Stimulated activated CD8-positive, alpha-beta memory T cell treated with anti-CD3 and anti-CD28 coated beads, Interleukin-7, amount 100 ng/mL, for 48 hours (primary cell): ENCODE measurements at regions not wholly inside any gene's neighbourhood (a gene's known extent, or its start where the extent isn't known, plus 50 kb on each side); places are given as distances from the start of the nearest gene placed in this dataset.
"Not testable (repeated sequence)": the region's sequence is repeated elsewhere in the genome, so short reads cannot be mapped to it uniquely, and the experiment has no call there.

ENCODE experiments used
- DNase-seq, 2 donors: peaks; one replicate each; pipeline ENCODE4 v3.0.0-alpha.2; 2020; ENCODE audit warnings: low read depth in 1 of 2; ENCODE audit errors: extremely low read depth in 1 of 2

DNA sequence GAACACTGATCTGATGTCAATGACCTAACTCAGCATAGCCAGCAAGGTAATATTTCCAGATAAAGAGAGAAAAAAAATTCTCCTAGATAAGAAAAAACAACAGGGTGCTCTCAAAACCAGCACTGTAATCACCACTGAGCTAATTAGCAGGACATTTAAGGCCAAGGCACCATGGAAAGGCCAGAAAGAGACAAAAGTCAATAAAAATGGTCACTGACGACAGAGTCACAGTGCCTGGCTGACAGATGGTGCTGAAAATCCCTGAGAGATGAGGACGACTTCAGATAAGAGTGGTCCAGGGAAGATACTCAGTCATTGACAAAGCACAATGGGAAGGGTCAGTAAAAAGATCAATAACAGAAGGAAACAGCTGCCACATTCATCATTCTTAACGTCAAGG lies 186.7 kb downstream of the SPATA31A6 start:
- DNase-seq = not testable (repeated sequence)

DNA sequence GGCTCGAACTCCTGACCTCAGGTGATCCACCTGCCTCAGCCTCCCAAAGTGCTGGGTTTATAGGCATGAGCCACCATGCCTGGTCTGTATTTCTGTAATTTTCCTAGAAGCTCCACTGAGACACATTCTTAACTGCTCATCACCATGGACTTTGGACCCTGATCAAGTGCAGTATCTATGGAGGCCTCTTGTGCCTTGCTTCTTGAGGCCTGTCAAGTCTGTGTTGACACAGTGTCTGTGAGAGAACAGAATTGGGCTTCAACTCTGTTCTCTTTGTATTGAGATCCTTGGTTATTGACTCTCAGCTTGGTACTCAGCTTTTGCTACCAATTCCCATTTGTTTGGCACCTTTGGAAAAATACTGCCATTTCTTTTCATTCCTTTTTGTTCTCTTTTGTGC lies 188.0 kb downstream of the SPATA31A6 start:
- not testable (repeated sequence) for DNase-seq

DNA sequence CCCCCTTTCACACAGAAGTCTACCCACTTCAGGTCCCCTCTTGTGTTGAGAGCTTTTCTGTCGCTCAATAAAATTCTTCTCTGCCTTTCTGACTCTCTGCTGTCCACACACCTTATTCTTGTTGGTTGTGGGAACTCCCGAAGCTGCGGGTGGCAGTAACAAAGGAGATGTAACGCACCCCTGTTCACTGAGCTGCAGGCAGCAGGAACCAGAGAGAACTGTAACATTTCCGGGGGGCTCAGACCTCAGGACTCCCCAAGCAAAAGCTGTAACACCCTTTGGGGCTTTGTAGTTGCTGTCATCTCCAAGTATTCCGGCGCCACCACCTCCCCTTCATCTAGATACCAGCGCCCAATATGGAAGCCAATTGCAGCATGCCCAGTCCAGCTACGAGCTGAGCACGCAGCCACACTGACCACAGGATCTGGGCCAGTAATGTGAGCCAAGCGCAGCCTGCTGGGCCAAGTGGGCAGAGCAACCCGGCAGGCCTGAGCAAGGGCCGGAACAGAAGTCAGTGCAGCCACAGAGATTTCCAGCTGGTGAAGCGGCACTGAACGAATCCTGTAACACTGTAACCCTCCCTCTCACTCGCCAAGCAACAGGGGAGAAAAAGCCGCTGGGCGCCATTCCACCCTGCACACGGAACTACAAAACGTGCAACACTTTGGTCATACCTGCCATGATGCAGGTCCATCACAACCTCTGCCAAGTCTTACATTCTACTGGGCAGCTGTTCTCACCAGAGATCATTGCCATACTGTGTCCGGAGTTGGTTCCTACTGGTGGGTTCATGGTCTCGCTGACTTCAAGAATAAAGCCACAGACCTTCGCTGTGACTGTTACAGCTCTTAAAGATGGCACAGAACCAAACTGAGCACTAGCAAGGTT lies 194.3 kb downstream of the SPATA31A6 start:
- not testable (repeated sequence) for DNase-seq

DNA sequence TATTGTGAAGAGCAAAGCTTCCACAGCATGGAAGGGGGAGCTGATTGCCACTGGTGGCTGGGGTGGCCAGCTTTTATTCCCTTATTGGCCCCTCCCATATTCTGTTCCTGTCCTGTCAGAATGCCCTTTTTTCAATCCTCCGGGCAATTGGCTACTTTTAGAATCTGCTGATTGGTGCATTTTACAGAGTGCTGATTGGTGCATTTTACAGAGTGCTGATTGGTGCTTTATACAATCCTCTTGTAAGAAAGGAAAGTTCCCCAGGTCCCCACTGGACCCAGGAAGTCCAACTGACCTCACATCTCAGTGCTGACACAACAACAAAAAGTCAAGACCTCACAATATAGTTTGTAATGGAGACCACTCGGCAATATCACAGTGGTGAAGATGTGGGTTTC lies 195.0 kb downstream of the SPATA31A6 start:
- DNase-seq = no peak

DNA sequence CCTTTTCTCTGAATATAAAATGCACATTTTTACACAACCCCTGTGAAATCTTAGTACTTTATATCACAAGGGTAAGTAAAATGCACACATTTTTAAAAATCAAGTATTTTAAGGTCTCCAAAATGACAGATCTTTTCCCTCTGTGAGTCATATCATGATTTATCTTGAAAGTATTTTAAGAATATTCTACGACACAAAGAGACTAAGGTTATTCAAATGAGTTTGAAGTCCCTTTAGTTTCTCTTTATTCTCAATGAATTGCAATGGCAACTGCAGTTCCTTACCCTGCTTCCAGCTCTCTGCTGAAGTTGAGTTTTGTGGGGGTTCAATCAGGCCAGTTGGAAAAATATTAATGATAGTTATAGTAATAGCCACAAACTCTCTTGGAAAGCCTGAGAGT lies 196.1 kb downstream of the SPATA31A6 start:
- DNase-seq = not testable (repeated sequence)

DNA sequence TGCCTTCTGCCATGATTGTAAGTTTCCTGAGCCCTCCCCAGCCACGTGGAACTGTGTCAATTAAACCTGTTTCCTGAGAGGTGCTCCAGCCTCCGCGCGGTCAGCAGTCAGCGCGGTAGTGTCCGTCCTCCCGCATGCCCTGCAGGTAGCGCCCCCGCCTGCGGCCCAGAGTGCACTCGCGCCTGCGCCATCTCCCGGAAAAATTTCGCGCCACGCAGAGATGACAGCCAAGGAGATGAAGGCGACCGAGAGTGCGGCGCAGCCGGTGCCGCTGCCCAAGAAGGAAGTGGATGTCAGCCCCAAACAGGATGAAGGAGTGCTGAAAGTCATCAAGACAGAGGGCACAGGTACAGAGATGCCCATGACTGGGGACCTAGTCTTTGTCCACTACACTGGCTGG lies 201.1 kb downstream of the SPATA31A6 start:
- not testable (repeated sequence) for DNase-seq

DNA sequence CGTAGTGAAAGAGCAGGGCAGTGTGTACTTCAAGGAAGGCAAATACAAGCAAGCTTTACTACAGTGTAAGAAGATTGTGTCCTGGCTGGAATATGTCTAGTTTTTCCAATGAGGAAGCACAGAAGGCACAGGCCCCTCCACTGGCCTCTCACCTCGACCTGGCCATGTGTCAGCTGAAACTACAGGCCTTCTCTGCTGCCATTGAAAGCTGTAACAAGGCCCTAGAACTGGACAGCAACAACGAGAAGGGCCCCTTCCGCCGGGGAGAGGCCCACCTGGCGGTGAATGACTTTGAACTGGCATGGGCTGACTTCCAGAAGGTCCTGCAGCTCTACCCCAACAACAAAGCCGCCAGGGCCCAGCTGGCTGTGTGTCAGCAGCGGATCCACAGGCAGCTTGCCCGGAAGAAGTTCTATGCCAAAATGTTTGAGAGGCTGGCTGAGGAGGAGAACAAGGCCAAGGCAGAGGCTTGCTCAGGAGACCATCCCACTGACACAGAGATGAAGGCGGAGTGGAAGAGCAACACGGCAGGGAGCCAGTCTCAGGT lies 202.2 kb downstream of the SPATA31A6 start:
- not testable (repeated sequence) for DNase-seq

DNA sequence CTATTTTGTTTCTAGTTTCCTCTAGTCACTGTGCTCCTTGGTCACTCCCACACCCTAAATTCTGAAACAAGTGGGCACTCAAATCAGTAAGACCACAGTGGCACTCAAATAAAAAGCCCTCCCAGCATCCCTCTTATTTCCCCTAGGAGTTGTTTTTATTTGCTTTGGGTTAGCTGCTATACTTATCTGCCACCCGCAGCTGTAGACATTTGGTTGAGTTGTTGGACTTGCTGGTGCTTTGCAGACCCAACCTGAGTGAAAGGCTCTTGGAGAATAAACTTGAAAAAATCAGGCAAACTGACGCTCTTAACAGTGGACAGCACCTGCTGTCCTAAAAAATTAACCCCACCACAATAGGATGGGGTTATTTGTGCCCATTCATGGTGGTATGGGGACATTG lies 203.0 kb downstream of the SPATA31A6 start:
- DNase-seq = no peak

DNA sequence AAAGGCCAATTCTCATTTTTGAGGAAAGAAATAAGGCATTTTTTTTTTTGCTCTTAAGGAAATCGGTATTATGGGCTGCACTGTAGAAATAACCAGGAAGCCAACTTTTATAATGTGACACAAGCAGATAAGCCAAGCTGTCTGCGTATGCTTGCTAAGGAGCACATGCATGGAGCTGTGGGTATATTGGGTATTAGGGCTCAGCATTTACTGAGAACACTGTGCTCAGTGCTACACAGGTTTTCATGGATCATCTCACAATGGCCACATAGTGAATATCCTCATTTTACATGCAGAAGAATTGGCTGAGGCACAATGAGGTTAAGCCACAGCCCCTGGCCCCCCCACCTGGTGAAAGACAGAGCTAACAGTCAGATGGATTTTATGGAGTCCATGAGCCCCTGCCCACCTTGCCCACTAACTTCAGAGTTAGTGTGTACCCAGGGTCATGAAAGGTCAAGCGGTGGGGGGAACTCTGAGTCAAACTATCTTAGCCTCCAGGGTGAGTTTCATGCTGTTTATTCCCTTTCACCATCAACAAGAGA lies 204.8 kb downstream of the SPATA31A6 start:
- DNase-seq = no peak

DNA sequence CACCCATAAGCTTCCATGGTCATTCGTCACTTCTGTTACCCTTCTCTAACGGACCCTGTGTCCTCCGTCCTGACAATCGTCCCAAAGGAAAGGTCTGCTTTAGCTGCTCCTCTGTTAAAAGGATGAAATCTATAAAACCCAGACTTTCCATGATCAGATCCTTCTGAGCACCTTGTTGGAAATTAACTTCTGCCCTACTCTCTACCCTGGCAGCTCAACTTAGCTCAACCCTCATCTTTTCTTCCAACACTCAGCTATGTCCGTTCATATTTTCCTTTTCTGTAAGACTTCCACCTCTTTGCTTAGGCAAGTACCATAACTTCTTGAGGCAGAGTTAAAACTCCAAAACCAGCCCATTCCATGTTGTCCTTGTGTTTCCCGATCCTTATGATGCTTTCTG lies 205.4 kb downstream of the SPATA31A6 start:
- DNase-seq = no peak

DNA sequence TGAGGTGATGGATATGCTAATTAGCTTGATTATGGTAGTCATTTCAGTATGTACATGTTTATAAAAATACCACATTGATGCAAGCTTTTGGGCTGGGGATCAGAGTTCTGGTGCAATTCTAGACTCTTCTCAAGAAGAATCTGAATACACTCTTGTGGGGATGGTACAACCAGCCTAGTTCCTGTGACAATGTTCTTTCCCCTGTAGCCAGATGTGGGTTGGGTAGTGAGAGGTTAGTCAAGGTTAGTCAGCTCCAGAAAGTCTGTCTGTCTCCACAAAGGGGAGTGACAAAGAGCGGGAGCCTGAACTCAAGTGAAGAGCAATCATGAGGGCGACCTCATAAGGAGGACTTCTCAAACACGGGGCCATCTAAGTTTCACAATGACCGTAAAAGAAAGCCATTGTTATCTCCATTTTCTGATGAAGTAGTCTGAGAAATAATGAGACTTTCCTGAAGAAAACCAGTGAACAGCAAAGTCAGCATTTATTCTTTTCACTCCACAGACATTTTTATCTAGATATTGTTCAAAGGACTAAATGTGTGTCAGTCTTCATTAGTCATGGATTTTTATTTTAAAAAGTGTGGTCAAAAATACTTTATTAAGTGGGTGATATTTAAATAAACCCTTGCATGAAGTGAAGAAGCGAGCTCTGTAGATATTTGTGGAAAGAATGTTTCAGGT lies 209.5 kb downstream of the SPATA31A6 start:
- not testable (repeated sequence) for DNase-seq

DNA sequence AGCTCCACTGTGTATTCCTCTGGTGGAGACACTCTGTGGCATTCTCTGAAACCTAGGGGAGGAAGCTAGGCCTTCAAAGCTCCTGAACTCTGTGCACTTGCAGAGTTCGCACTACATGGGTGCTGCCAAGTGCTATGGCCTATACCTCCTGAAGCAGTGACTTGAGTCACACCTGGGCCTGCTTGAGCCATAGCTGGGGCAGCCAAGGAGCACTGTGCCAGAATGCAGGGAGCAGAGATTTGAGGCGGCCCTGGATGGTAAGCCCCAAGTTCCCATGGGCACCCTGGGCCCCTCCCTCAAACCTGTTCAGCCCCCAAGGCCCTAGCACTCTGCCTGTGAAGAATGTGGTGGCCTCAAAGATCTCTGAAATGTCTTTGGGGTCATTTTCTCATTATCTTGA lies 212.9 kb downstream of the SPATA31A6 start:
- no peak for DNase-seq

DNA sequence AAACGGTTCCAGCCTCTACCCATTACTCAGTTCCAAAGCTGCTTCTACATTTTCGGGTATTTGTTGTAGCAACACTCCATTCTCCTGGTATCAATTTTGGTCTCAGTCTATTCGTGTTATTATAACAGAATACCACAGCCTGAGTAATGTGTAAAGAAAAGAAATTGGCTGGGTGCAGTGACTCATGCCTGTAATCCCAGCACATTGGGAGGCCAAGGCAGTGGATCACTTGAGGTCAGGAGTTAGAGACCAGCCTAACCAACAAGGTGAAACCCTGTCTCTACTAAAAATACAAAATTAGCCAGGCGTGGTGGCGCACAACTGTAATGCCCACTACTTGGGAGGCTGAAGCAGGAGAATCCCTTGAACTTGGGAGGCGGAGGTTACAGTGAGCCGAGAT lies 213.9 kb downstream of the SPATA31A6 start:
- DNase-seq = not testable (repeated sequence)

DNA sequence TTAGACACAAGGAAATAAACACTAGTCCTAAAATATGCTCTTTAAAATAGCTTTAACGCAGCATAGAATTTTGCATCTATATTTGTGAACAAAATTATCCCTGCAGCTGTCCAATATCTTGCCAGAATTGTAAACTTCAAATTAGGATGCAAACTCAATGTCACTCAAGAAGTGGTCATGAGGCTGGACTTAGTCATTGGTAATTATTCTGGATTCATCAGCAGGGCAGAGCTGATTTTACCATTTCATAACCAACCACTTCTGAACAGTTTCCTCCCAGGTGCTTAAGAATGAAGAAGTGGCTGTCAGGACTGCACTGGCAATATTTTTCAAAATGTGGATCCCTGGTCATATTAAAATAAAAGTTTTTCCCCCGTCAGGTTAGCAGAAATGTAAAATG lies 219.5 kb downstream of the SPATA31A6 start:
- DNase-seq = not testable (repeated sequence)

DNA sequence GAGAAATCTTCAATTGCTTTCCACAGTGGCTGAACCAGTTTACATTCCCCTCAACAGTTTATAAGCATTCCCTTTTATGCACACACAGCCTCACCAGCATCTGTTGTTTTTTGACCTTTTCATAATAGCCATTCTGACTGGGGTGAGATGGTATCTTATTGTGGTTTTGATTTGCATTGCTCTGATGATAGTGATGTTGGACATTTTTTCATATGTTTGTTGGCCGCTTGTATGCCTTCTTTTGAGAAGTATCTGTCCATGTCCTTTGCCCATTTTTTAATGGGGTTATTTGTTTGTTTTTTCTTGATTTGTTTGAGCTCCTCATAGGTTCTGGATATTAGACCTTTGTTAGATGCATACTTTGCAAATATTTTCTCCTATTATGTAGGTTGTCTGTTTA lies 226.1 kb downstream of the SPATA31A6 start:
- DNase-seq = not testable (repeated sequence)

DNA sequence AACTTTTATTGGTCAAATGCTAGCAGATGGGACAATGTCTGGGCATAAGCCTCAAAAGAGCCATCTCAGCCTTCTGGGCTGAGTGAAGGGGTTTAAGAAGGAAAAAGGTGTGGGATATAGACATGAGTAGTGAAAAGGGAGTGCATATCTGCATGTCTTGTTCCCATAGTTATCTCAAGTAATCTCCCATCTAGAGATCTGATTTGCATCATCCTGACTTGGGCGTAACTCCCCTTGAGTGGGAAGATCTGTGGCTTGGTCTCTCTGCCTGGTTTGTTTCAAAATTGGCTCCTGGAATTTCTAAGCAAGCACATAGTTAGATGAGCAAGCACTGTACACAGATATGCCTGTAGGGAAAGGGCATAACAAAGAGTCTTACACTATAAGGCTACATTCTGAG lies 228.9 kb downstream of the SPATA31A6 start:
- not testable (repeated sequence) for DNase-seq

DNA sequence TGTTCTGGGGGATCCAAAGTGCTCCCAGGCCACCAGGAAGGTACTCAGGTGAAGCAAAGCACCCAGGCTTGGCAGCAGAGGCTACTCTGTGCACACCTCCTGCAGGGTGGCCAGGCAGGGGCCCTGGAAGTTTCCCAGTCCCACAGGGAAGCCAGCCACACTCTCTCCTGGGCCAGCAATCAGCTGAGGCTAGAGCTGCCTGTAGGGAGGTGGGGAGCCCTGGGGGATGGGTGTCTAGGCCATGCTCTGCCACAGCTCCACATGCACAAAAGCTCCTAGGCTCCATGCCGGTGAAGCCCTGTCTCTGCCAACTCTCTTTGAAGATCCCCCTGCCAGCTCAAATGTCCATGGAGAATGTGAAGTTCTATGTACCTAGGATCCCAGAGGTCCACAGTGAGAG lies 231.4 kb downstream of the SPATA31A6 start:
- DNase-seq = not testable (repeated sequence)

DNA sequence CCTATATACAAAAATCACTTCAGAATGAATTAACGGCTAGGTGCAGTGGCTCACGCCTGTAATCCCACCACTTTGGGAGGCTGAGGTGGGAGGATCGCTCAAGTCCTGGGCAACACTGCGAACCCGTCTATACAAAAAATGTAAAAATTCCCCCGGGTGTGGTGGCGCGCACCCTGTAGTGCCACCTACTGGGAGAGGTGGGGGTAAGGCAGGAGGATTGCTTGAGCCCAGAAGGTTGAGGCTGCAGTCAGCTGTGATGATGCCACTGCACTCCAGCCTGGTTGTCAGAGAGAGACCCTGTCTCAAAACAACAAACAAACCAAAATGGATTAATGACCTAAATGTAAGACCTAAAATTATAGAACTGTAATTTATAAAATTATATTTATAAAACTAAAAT lies 236.2 kb downstream of the SPATA31A6 start:
- DNase-seq = not testable (repeated sequence)

DNA sequence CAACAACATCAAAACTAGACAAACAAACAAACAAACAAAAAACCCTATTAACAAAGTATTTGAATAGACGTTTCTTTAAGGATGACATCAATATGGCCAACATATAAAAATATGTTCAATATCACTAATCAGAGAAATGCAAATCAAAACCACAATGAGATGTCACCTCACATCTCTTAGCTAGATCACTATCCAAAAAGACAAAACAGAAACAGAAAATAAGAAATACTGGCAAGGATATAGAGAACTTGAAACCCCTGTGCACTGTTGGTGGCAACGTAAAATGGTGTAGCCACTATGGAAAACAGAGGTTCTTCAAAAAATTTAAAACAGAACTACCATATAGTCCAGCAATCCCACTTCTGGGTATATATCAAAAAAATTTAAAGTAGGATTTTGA lies 236.9 kb downstream of the SPATA31A6 start:
- not testable (repeated sequence) for DNase-seq

DNA sequence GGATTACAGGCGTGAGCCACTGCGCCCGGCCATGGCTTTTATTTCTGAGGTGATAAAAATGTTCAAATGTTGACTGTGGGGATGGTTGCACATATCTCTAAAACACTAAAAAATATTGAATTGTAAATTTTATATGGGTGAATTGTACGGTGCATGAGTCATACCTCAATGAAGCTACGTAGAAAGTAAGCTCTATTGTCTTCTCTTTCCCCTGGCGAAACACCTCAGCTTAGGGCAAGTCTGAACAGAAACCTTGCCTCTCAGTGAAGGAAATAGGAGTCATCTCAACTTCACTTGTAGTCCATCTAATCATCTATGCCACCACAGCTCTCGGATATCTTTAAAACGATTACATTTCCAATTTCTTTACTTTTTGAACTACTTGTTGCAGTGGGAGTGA lies 238.2 kb downstream of the SPATA31A6 start:
- not testable (repeated sequence) for DNase-seq
